OCI-LY7 (cell line): ENCODE measurements at regions not wholly inside any gene's neighbourhood (a gene's known extent, or its start where the extent isn't known, plus 50 kb on each side); places are given as distances from the start of the nearest gene placed in this dataset.

Experiments
- EZH2phosphoT487 ChIP-seq: fragments of 200-600 bp; sonication (generic); IDR thresholded peaks from 2 replicates; pipeline ENCODE4 v1.6.1; 2018; ENCODE audit warnings: low read depth, borderline replicate concordance, mild to moderate bottlenecking, mixed run types, antibody characterized with exemption, low read length, moderate library complexity, mixed read lengths
- TF ChIP-seq, protein P1 (sequence below): fragments of 200-600 bp; sonication (generic); conservative IDR thresholded peaks from 2 replicates; pipeline ENCODE4 v1.5.1; 2014; ENCODE audit warnings: mild to moderate bottlenecking, antibody characterized with exemption, low read length, moderate library complexity, mixed read lengths

DNA sequence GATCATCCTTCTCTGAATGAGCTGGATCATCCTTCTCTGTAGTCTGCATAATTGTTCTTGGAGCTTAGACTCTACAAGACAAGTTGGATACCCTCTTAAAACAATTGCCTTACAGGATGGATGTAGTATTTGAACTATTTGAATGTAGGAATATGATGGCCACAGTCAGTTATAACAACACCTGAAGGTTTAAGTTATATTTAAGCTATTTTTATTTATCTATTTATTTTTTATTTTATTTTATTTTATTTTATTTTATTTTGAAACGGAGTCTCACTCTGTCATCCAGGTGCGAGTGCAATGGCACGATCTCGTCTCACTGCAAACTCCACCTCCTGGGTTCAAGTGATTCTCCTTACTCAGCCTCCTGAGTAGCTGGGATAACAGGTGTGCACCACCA, 149.9 kb upstream of the SLIT2 start:
- TF ChIP-seq, protein P1, sequence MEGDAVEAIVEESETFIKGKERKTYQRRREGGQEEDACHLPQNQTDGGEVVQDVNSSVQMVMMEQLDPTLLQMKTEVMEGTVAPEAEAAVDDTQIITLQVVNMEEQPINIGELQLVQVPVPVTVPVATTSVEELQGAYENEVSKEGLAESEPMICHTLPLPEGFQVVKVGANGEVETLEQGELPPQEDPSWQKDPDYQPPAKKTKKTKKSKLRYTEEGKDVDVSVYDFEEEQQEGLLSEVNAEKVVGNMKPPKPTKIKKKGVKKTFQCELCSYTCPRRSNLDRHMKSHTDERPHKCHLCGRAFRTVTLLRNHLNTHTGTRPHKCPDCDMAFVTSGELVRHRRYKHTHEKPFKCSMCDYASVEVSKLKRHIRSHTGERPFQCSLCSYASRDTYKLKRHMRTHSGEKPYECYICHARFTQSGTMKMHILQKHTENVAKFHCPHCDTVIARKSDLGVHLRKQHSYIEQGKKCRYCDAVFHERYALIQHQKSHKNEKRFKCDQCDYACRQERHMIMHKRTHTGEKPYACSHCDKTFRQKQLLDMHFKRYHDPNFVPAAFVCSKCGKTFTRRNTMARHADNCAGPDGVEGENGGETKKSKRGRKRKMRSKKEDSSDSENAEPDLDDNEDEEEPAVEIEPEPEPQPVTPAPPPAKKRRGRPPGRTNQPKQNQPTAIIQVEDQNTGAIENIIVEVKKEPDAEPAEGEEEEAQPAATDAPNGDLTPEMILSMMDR: no peak
- no peak for TF ChIP-seq EZH2phosphoT487
